ENCODE measurements at regions not wholly inside any gene's neighbourhood (a gene's known extent, or its start where the extent isn't known, plus 50 kb on each side); places are given as distances from the start of the nearest gene placed in this dataset.

DNA sequence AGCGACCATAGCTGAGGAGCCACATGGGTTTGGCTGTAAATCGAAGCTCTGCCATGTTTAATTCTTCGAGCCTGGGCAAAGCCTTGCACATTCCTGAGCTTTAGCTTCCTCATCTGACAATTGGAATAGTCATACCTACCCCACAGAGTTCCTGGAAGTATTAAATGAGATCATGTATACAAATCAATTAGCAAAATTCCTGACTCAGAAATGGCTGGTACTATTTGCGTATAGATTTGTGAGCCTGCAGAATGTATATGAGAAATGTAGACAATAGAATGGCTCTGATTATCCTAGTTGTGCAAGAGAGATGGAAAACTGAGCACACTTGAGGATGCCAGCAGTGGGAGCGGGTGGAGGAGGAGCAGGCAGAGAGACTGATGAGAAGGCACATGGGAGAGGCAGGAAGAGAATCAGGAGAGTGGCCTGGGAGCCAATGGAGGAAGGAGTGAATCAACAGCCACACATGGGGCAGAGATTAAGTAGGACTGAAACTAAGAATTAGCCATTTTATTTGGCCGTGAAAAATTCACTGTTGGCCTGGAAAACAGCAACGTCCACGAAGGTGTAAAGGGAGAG lies 128.0 kb upstream of the C1GALT1 start:
- H3K27me3 ChIP-seq (ENCODE audit: control insufficient read depth, insufficient read depth, low read length), result no peaks in the 10 kb centered on the region
- ChIA-PET POLR2A (no interaction called here), CTCF (no interaction called here)
- no peak for DNase-seq (ENCODE audit: low read depth)
- TF ChIP-seq, protein P1, sequence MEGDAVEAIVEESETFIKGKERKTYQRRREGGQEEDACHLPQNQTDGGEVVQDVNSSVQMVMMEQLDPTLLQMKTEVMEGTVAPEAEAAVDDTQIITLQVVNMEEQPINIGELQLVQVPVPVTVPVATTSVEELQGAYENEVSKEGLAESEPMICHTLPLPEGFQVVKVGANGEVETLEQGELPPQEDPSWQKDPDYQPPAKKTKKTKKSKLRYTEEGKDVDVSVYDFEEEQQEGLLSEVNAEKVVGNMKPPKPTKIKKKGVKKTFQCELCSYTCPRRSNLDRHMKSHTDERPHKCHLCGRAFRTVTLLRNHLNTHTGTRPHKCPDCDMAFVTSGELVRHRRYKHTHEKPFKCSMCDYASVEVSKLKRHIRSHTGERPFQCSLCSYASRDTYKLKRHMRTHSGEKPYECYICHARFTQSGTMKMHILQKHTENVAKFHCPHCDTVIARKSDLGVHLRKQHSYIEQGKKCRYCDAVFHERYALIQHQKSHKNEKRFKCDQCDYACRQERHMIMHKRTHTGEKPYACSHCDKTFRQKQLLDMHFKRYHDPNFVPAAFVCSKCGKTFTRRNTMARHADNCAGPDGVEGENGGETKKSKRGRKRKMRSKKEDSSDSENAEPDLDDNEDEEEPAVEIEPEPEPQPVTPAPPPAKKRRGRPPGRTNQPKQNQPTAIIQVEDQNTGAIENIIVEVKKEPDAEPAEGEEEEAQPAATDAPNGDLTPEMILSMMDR (IDR thresholded peaks at IDR 0.05; ENCODE audit: insufficient read depth, low read depth, low read length), result no peak
- no peaks in the 10 kb centered on the region for H3K36me3 ChIP-seq (ENCODE audit: control insufficient read depth, insufficient read depth, low read length)
- no peak overlapping the region for H3K4me3 ChIP-seq (ENCODE audit: low read depth, low read length)

DNA sequence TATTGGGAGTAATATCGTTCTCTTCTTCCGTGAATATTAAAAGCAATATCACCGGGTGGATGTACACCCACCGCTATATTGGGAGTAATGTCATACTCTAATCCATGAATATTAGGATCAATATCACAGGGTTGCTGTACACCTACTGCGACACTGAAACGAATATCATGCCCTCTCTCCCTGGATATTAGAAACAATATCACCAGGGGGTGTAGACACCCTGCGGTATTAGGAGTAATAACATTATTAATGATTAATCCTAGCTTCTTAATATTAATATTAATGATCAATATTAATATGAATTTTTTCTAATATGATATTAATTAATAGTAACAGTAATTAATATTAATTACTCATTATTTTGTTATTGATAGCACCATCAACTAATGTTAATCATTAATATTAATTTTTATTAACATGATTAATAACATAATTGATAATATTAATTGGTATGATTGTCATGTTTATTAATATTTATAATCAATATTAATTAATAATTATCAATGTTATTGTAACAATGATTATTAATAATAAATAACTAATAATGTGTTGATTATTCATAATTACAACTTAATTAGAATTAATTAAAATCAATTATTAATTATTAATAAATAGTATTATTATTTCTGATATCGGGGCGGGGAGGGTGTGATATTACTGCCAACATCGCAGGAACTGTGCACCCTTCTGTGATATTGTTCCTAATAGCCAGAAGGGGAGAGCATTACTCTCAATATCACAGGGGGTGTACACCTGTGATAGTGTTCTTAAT lies 121.3 kb upstream of the C1GALT1 start:
- TF ChIP-seq, protein P1 (IDR thresholded peaks at IDR 0.05; ENCODE audit: insufficient read depth, low read depth, low read length), result no peak
- POLR2A ChIA-PET, result no interaction called here

DNA sequence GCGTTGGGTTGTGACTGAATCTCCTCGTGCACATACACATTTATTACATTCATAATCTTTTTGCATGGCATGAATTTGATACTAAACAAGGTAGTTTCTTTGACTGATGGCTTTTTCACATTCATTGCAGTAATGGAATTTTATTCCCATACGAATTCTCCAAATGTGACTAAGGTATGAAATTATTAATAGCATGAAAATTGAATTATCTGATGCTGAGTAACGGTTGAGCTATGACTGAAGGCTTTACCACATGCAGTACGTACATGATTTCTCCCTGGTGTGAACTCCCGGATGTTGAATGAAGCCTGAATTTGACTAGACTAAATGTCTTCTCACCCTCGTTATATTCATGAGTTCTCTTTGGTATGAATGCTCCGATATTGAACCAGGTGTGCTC lies 104.4 kb upstream of the C1GALT1 start:
- ChIA-PET CTCF (no interaction called here), POLR2A (no interaction called here)
- no peak overlapping the region for H3K4me3 ChIP-seq (ENCODE audit: low read depth, low read length)
- no peaks in the 10 kb centered on the region for H3K27me3 ChIP-seq (ENCODE audit: control insufficient read depth, insufficient read depth, low read length)
- H3K36me3 ChIP-seq (ENCODE audit: control insufficient read depth, insufficient read depth, low read length), result no peaks in the 10 kb centered on the region
- no peak for DNase-seq (ENCODE audit: low read depth)
- TF ChIP-seq, protein P1 (IDR thresholded peaks at IDR 0.05; ENCODE audit: insufficient read depth, low read depth, low read length), result no peak

More for the DNA sequence above, 121.3 kb upstream of the C1GALT1 start:
- DNase-seq (ENCODE audit: low read depth), result no peak
- CTCF ChIA-PET, result no interaction called here
- Histone ChIP-seq H3K4me3 (ENCODE audit: low read depth, low read length) (no peak overlapping the region), H3K27me3 (ENCODE audit: control insufficient read depth, insufficient read depth, low read length) (no peaks in the 10 kb centered on the region), H3K36me3 (ENCODE audit: control insufficient read depth, insufficient read depth, low read length) (no peaks in the 10 kb centered on the region)

DNA sequence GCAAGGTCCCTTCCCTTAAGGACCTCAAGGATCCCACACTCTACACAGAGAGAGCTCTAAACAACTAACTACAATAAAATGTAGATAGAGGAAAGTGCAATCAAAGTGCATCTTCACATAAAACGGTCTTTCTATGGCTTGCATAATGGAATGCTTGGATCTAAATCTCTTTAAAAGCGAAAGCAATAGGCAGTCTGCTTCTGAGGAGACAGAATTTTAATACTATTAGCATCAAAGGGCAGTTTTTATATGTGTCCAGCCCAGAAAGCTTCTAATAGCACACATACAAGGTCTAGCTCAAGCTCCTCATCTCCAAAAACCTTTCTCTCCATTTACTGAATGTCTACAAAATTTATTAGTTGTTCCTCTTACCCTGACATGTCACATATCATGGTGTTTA lies 101.5 kb upstream of the C1GALT1 start:
- H3K4me3 ChIP-seq (ENCODE audit: low read depth, low read length), result no peak overlapping the region
- H3K36me3 ChIP-seq (ENCODE audit: control insufficient read depth, insufficient read depth, low read length), result no peaks in the 10 kb centered on the region
- no peaks in the 10 kb centered on the region for H3K27me3 ChIP-seq (ENCODE audit: control insufficient read depth, insufficient read depth, low read length)
- ChIA-PET CTCF (interaction anchor here (0.5 kb wide), 2 partner anchors 223 to 478 kb away, joined by 3 read pairs; no protein-coding TSS in a partner anchor), POLR2A (no interaction called here)
- DNase-seq (ENCODE audit: low read depth), result no peak
- TF ChIP-seq, protein P1 (IDR thresholded peaks at IDR 0.05; ENCODE audit: insufficient read depth, low read depth, low read length), result no peak

DNA sequence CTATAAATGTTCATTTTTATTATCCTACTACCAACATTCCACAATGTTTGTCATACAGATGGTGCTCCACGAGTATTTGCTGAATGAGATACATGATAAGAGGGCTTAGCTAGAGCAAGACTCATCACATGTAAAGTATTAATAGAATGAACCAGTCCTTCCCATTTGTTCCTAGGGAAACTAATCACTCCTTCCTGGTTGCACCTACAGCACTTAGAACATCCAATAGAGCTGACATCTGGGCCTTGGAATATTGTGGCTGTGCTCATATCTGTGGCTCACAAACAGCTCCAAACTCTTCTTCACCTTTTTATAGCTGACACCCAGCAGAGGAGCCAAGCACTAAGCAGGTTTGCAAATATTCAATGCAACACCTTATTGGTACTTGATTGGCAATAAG lies 91.9 kb upstream of the C1GALT1 start:
- TF ChIP-seq, protein P1 (IDR thresholded peaks at IDR 0.05; ENCODE audit: insufficient read depth, low read depth, low read length), result no peak
- Histone ChIP-seq H3K4me3 (ENCODE audit: low read depth, low read length) (no peak overlapping the region), H3K36me3 (ENCODE audit: control insufficient read depth, insufficient read depth, low read length) (no peaks in the 10 kb centered on the region), H3K27me3 (ENCODE audit: control insufficient read depth, insufficient read depth, low read length) (no peaks in the 10 kb centered on the region)
- POLR2A ChIA-PET, result no interaction called here
- CTCF ChIA-PET, result no interaction called here
- DNase-seq (ENCODE audit: low read depth), result no peak
